KMS-11 (cell line): ENCODE measurements at regions not wholly inside any gene's neighbourhood (a gene's known extent, or its start where the extent isn't known, plus 50 kb on each side); places are given as distances from the start of the nearest gene placed in this dataset.

Experiments
- H2AFZ ChIP-seq: fragments of 200-600 bp; sonication (generic); 2 replicates; pipeline ENCODE4 v1.6.1; 2016; ENCODE audit warnings: antibody characterized with exemption, mixed run types, low read depth
- H3K27ac ChIP-seq: fragments of 200-600 bp; sonication (generic); 2 replicates; pipeline ENCODE4 v1.6.1; 2016; ENCODE audit warnings: mild to moderate bottlenecking, mixed run types
- H3K27me3 ChIP-seq: fragments of 200-600 bp; sonication (generic); 2 replicates; pipeline ENCODE4 v1.6.1; 2017; ENCODE audit warnings: mild to moderate bottlenecking, low read depth, mixed run types, moderate library complexity; ENCODE audit not compliant: insufficient read depth
- H3K36me3 ChIP-seq: fragments of 200-600 bp; sonication (generic); 2 replicates; pipeline ENCODE4 v1.6.1; 2017; ENCODE audit warnings: mild to moderate bottlenecking, mixed run types; ENCODE audit not compliant: insufficient read depth
- H3K4me1 ChIP-seq: fragments of 200-600 bp; sonication (generic); 2 replicates; pipeline ENCODE4 v1.6.1; 2016; ENCODE audit warnings: mild to moderate bottlenecking, low read depth, mixed run types; ENCODE audit not compliant: poor library complexity, severe bottlenecking
- H3K4me2 ChIP-seq: fragments of 200-600 bp; sonication (generic); 2 replicates; pipeline ENCODE4 v1.7.0; 2016; ENCODE audit warnings: mild to moderate bottlenecking, mixed run types
- H3K4me3 ChIP-seq: fragments of 200-600 bp; sonication (generic); IDR thresholded peaks from 2 replicates; pipeline ENCODE4 v1.6.1; 2017; ENCODE audit warnings: low read depth, low read length, mixed read lengths; ENCODE audit not compliant: insufficient read depth
- H3K79me2 ChIP-seq: fragments of 200-600 bp; sonication (generic); 2 replicates; pipeline ENCODE4 v1.6.1; 2016; ENCODE audit warnings: low read depth, mixed run types; ENCODE audit not compliant: insufficient read depth
- H3K9ac ChIP-seq: fragments of 200-600 bp; sonication (generic); 2 replicates; pipeline ENCODE4 v1.6.1; 2016; ENCODE audit warnings: mild to moderate bottlenecking, mixed run types
- H4K20me1 ChIP-seq: fragments of 200-600 bp; sonication (generic); 2 replicates; pipeline ENCODE4 v1.6.1; 2016; ENCODE audit warnings: mild to moderate bottlenecking, mixed run types; ENCODE audit not compliant: insufficient read depth
- CTCF ChIP-seq: fragments of 200-600 bp; sonication (generic); conservative IDR thresholded peaks from 2 replicates; pipeline ENCODE4 v1.6.1; 2017; ENCODE audit warnings: low read depth, mild to moderate bottlenecking, antibody characterized with exemption, low read length, moderate library complexity, mixed read lengths

- Histone ChIP-seq H2AFZ (no peak overlapping the region), H3K9ac (no peak overlapping the region), H3K4me3 (no peak overlapping the region), H3K4me1 (no peaks in the 10 kb centered on the region), H4K20me1 (no peaks in the 10 kb centered on the region), H3K79me2 (no peaks in the 10 kb centered on the region), H3K36me3 (no peaks in the 10 kb centered on the region), H3K27me3 (no peaks in the 10 kb centered on the region), H3K27ac (no peak overlapping the region), H3K4me2 (no peak overlapping the region)
- no peak for TF ChIP-seq CTCF
Measured at GRCh38 chr5:66363097-66363496, 219.0 kb downstream of the SREK1 start.

- H3K79me2 ChIP-seq, result no peaks in the 10 kb centered on the region
- H2AFZ ChIP-seq, result no peak overlapping the region
- no peaks in the 10 kb centered on the region for H3K4me1 ChIP-seq
- no peak overlapping the region for H3K27ac ChIP-seq
- H3K36me3 ChIP-seq, result no peaks in the 10 kb centered on the region
- no peak overlapping the region for H3K4me2 ChIP-seq
- no peak overlapping the region for H3K9ac ChIP-seq
- H3K27me3 ChIP-seq, result no peaks in the 10 kb centered on the region
- H3K4me3 ChIP-seq, result no peak overlapping the region
- no peak for TF ChIP-seq CTCF
- no peaks in the 10 kb centered on the region for H4K20me1 ChIP-seq
Measured at GRCh38 chr5:66364186-66364585, 220.1 kb downstream of the SREK1 start.

GRCh38 chr5:66365981-66366380 is 221.9 kb downstream of the SREK1 start:
- Histone ChIP-seq H3K4me1 (no peaks in the 10 kb centered on the region), H3K27ac (no peak overlapping the region), H3K36me3 (no peaks in the 10 kb centered on the region), H4K20me1 (no peaks in the 10 kb centered on the region), H3K79me2 (no peaks in the 10 kb centered on the region), H3K27me3 (no peaks in the 10 kb centered on the region), H2AFZ (no peak overlapping the region), H3K4me3 (no peak overlapping the region), H3K4me2 (no peak overlapping the region), H3K9ac (no peak overlapping the region)
- TF ChIP-seq CTCF, result no peak

- Histone ChIP-seq H3K4me1 (no peaks in the 10 kb centered on the region), H3K27me3 (no peaks in the 10 kb centered on the region), H3K4me2 (no peak overlapping the region), H4K20me1 (no peaks in the 10 kb centered on the region), H3K36me3 (no peaks in the 10 kb centered on the region), H2AFZ (no peak overlapping the region), H3K79me2 (no peaks in the 10 kb centered on the region), H3K27ac (no peak overlapping the region), H3K4me3 (no peak overlapping the region), H3K9ac (no peak overlapping the region)
- no peak for TF ChIP-seq CTCF
Measured at GRCh38 chr5:66367814-66368541, 223.9 kb downstream of the SREK1 start.
